Posterior cingulate gyrus (tissue), 11 donors: ENCODE measurements at regions not wholly inside any gene's neighbourhood (a gene's known extent, or its start where the extent isn't known, plus 50 kb on each side); places are given as distances from the start of the nearest gene placed in this dataset.
"Not testable (repeated sequence)": the region's sequence is repeated elsewhere in the genome, so short reads cannot be mapped to it uniquely, and the experiment has no call there.

Experiments used
- DNase-seq, 10 donors: peaks; one replicate each; pipeline versions ENCODE4 v3.0.0 to v3.0.0-alpha.2; 2020 to 2021; ENCODE audit warnings: mixed read lengths in 3 of 10
- intact Hi-C: fragments of 100-400 bp; cut with DNase I; formaldehyde crosslinking; loops from one replicate; pipeline ENCODE4 v1.15.1; 2023

DNA sequence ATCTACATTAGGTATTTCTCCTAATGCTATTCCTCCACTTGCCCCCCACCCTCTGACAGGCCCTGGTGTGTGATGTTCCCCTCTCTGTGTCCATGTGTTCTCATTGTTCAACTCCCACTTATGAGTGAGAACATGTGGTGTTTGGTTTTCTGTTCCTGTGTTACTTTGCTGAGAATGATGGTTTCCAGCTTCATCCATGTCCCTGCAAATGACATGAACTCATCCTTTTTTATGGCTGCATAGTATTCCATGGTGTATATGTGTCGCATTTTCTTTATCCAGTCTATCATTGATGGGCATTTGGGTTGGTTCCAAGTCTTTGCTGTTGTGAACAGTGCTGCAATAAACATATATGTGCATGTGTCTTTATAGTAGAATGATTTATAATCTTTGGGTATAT, 50.6 kb upstream of the GRHL3 start:
- intact Hi-C loops, DNase-seq: not testable (repeated sequence)

DNA sequence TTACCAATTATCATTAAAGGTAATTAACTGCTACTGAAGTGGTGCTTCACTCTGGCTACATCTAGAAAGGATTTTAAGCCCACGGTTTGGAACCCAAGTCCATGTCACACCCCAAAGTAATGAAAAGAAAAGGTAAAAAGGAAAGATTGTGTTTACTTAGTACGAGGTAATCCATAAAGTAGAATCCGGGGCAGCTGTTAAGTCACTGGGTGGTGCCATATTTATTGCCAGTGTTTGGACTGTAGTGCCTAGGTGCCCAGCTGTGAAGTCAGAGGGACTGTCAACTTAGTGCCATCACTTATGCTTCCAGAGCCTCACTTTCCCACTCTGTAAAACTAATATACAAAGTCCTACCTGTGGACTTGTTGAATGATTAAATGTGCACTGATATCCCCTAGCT, 52.2 kb upstream of the GRHL3 start:
- intact Hi-C loops: no loop called here

DNA sequence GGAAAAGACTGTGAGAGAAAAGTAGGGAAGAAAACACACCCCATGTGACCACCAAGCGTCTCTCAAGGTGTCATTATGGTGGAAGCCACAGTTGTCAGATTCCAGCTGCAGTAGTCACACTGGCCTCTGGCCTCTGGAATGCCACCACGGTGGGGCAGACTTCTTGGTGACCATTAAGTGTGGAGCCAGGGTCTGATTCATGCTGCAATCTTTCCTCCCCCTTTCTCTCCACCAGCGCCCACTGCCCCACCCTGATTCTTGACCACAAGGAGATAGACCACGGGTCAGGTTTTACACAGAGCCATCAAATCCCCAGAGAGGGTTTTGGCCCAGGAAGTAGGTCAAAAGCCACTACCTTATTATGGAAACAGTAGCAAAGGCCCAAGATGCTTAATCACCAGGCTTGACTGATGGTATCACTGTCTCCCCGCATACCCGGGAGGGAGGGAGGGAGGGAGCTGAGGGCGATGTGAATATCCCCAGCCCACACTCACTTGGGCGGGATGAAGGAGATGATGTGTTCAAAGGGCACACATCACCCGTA, 52.7 kb upstream of the GRHL3 start:
- no peak for DNase-seq
- intact Hi-C loops: no loop called here

More for the DNA sequence above, 52.2 kb upstream of the GRHL3 start:
- DNase-seq: no peak

DNA sequence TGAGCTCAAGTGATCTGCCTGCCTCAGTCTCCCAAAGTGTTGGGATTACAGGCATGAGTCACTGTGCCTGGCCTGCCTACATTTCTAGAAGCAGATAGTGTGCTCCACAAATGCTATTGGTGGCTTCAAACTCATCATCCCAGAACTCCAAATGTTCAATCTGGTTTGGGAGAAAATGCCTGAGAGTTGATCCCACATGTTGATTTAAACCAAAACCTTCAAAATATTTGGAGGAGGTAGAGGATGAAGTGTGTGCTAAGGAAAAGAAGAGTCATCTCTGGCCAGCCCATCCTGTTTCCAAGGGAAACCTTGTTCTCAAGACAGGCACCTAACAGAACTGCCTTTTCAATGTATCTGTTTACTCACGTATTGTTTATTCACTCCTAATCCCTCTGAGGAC, 55.4 kb upstream of the GRHL3 start:
- no peak for DNase-seq
- intact Hi-C loops: no loop called here

DNA sequence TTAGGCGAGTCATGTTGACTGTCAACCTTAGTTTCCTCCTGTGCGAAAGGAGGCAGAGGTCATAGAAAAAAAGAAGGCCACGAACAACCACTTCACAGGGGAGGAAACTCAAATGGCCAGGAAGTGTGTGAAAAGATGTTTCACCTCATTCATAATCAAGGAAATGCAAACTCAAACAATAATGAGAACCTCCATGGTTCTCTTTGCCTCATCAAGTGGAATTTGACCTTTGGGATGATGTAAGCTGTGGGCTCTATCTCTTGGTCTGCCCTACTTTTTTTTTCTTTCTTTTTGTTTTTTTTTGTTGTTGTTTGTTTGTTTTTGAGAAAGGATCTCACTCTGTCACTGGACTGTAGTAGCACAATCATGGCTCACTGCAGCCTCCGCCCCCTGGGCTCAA, 55.9 kb upstream of the GRHL3 start:
- intact Hi-C loops: no loop called here

DNA sequence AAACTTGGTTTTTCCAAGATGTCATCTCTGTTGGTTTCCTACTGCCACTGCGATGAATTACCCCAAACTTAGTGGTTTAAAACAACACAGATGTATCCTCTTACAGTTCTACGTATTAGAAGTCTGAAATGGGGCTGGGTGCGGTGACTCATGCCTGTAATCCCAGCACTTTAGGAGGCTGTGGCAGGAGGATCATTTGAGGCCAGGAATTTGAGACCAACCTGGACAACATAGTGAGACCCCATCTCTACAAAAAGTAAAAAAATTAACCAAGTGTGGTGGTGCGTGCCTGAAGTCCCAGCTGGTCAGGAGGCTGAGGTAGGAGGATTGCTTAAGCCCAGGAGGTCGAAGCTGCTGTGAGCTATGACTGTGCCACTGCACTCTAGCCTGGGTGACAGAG, 57.2 kb upstream of the GRHL3 start:
- intact Hi-C loops: no loop called here
- DNase-seq: no peak

More for the DNA sequence above, 55.9 kb upstream of the GRHL3 start:
- no peak for DNase-seq

DNA sequence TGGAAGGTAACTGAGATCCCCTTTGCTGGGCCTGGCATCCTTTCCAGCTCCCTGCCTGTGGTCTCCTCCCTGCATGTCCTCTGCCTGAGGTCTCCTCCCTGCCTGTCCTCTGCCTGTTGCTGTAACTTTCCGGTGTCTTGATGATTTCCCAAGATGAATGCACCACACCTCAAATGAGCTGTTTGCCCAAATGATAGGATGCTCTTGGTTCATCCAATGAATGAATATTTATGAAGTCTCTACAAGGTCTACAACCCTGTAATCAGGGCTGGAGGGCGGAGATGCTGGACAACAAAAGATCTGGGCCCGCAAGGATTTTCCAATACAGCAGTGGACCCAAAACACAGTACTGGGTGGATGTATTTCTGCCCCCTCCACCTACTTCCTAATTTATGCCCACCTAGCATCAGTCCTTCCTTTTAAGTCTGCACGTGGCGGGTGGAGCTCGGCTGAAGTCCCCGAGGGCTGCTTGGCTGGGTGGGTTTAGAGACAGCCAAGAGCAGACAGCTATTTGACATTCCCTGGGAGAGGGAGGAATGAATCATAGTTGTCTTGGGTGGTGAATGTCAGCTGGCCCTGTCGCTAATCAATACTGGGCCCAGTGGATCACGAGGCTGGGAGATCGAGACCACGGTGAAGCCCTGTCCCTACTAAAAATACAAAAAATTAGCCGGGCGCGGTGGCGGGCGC, 60.3 kb upstream of the GRHL3 start:
- DNase-seq: no peak
- intact Hi-C loops: no loop called here

DNA sequence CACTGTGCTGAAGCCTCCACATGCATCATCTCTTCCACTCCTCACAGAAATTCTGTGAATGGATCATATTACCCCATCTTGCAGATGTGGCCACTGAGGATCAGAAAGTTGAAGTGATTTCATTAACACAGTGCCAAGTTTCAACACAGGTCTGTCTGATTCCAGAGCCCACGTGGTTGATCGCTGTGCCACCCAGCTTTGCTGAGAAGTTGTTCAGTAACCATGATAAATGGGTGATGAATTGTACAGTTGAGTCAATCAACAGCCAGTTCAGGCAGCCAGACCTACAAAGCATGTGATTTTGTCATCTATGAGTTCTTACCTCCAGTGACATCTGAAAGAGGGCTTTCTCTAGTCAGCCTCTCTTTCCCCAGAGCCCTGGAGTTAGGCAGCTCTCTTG, 61.8 kb upstream of the GRHL3 start:
- no peak for DNase-seq
- intact Hi-C loops: no loop called here

DNA sequence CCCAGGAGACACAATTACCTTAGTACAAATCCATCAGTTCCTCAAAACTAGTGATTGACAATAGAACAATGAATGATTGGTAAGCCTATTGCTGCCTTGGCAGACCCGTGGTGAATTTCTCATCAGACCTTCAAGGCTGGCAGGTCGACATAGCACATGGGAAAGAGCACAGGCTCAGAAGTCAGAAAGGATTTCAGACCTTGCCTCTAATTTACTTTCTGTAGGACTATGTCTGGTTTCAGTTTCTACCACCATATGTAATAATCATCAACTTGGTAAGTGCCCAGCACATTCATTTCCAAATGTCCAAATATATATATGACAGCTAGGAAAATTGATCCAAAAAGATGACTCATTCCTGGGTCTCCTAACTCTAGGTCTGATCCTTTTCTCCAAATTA, 62.5 kb upstream of the GRHL3 start:
- DNase-seq: no peak
- intact Hi-C loops: no loop called here

DNA sequence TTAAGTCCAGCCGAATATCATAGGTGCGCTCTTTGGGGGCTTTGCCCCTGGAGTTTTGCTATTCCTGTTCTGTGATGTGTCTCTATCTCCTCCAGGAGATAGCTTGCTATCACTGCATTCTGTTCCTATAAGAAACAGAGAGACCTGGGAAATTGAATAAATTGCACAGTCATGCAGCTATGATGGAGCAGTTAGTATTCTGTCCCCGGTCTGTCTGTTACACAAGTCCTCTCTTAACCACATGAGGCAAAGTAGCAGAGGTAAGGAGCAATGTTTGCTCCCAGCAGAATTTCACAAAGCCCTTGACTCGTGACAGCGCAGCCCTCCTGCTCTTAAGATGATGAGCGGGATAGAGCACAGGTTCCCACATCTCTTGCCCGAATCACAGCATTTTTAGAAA, 63.9 kb upstream of the GRHL3 start:
- intact Hi-C loops: no loop called here
- DNase-seq: no peak

DNA sequence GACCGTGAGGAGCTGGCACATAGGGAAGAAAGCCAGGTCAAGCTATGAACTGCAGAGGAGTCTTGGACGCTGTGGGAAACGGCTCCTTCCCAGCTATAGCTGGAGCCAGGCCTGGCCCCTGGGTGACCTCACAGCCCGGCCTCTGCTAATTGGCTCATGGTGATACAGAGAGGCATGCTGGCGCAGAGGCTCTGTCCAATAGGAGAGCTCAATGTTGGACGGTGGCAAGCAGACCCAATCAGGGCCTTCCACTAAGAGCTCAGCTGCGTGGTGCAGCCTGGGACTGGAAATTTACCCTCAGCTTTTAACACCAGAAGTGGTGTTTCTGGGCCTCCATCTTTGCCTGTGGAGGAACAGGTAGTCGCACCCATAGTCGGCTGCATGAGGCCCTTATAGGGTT, 64.4 kb upstream of the GRHL3 start:
- DNase-seq: no peak
- intact Hi-C loops: no loop called here

DNA sequence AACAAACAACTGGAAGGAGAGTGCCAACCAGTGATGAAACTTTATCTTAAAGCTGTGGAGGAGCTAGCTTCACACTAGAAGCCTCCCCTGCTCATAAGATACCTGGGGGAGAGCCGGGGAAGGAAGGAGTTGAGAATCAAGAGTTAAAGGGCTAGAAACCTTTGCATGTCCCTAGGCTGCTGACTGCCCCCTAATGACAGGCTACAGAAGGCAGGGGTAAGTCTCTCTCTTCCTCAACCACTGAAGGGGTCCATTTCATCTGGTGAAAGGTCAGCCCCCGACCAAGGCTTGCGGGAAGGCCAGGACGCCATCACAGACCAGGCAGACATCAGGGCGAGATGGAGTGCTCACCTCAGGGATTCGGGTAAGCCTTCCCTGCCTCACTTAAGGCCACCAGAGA, 65.6 kb upstream of the GRHL3 start:
- intact Hi-C loops: no loop called here
- DNase-seq: no peak

DNA sequence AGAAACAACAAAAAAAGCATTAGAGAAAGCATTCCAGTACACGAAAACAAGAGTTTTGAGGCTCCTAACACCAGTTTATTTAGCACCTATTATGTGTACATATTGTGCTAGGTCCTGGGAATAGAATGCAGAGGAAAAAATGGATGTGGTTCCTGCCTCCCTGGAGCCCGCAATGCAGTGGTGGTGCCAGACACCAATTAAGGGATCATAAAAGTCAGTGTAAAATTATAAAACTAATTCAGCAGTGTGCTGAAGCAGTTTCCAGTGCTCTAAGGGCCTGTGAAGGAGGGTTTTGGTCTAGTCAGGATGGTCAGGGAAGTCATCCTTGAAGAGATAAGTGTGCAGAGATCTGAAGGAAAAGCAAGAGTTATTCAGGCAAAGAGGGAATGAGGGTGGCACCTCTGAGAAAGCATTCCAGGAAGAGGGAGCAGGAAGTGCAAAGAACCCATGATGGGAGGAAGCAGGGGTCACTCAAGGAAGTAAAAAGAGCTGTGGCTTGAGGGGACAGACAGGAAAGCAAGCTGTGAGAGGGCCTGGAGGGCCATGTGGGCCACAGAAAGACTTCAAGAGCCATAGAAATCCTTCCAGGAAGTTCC, 65.2 kb upstream of the IFNLR1 start:
- DNase-seq: no peak
- intact Hi-C loops: no loop called here

DNA sequence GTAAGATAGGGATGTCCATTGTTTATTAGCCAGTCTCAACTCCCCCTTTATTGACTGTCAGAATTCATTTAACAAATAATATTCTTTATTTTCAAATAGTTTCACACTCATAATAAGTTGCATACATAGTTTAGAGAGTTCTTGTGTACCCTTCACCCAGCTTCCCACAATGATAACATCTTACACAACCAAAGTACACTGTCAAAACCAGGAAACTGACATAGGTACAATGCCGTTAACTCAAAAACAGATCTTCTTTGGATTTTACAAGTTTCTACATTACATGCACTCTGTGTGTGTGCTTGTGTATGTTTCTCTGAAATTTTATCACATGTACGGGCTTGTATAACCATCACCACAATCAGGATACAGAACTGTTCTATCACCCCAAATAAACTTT, 64.4 kb upstream of the IFNLR1 start:
- DNase-seq: no peak
- intact Hi-C loops: no loop called here

DNA sequence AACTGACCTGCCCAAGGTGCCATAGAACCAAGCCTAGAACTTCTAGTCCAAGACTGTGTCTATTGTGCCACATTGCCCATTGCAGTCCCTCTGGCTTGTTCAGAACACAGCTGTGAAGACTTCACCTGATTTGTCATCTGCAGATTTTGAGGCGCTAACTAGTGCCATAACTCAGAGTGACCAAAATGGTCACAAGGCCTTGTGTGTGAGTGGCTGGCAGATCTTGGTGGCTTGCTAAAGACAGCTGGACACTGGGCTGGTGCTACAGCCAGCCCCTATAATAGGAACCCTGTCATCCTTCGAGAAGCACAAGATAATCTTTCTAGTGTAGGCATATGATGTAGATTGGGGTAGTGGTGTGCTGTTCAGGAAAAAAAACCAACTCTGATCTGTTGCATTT, 63.7 kb upstream of the IFNLR1 start:
- intact Hi-C loops: no loop called here
- no peak for DNase-seq

DNA sequence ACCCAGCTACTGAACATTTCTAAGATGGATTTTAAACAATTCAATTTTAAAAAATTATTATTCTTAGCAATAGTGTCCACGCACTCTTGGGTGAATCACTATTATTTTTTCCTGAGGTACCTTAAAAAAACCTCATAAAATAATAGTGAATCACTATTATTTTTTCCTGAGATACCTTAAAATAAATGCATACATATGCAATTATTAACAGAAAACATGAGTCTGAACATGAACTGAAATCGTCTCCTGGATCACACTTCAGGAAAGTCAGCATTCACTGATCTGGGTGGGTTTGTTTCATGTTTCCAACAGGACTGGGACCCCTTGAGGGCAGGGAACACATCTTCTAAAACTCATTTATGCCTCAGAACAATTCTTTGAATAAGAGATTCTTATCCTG, 63.1 kb upstream of the IFNLR1 start:
- DNase-seq: no peak
- intact Hi-C loops: no loop called here

DNA sequence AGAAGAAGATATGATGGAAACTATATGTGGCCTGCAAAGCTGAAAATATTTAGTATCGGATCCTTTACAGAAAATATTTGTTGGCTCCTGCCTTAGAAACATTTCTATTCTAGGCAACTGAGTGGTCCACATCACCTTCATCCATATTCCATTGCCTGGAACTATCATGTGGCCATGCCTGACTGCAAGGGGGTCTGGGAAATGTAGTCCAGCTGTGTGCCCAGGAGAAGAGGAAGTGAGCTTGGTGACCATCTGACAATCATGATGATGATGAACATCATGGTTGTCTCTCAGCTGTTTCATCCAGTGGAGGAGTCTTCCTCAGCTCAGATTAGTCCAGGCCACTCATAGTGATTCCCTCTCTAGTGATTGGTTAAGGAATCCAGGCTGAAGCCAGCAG, 61.8 kb upstream of the IFNLR1 start:
- no peak for DNase-seq
- intact Hi-C loops: no loop called here

DNA sequence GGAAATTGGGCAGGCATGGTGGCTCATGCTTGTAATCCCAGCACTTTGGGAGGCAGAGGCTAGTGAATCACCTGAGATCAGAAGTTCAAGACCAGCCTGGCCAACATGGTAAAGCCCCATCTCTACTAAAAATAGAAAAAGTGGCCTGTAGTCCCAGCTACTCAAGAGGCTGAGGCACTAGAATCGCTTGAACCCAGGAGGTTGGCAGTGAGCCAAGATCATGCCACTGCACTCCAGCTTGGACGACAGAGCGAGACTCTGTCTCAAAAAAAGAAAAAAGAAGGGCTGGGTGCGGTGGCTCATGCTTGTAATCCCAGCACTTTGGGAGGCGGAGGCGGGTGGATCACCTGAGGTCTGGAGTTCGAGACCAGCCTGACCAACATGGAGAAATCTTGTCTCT, 60.2 kb upstream of the IFNLR1 start:
- intact Hi-C loops, DNase-seq: not testable (repeated sequence)

DNA sequence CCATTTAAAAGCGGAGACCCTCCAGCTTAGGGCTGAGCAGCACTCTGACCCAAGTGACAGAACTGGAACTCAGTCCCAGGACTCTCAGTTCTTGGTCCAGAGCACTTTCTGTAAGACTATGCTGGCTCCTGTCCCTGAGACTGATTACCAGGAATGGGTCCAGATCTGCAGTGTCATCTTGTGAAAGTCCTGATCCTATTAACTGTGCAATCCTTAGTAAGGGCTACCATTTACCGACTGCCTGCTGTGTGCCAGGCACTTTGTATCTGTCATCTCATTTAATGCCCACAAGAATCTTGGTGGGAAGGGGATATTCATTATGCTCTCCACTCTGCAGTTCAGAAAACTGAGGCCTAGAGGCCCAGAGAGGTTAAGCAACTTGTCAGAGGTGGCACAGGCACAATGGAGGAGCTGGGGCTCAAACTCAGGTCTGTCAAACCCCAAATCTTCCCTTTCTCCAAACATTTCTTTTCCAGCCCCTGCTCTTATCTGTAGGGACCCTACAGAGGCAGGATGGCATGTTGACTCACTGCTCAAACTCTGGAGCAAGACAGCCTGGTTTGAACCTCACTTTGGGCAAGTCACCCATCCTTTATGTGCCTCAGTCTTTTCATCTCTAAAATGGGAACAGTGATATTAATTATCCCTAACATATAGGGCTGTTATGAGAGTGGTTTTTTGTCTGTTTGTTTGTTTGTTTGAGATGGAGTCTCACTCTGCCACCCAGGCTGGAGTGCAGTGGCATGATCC, 57.6 kb upstream of the IFNLR1 start:
- intact Hi-C loops: no loop called here
- no peak for DNase-seq

DNA sequence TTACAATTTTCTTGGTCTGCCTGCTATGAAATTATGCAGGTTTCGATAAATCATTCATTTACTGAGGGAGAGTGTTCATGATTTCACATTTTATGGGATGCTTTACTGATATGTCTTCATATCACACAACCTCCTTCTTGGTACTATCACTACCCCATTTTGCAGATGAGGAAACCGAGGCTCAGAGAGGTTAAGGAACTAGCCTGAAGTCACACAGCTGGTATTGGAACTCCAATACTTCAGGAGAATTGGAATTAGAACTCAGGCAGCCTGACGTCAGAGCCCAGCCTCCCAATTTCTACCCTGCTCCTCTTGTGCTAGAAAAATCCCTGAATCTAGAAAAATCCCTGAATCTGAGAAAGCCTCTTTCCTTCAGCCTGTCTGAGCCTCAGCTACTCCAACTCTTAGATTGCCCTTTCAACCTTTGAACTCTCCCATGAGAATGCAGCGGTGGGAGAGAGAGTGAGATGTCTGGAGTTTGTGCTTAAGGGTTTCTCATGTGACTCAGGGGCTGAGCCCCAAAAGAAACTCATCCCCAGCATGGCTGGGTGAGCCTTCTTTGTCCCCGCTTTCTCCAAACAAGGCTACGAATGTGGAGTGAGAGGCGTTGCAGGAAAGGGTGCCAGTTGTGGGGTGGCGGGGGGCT, 50.8 kb upstream of the IFNLR1 start:
- intact Hi-C loops: no loop called here
- no peak for DNase-seq

DNA sequence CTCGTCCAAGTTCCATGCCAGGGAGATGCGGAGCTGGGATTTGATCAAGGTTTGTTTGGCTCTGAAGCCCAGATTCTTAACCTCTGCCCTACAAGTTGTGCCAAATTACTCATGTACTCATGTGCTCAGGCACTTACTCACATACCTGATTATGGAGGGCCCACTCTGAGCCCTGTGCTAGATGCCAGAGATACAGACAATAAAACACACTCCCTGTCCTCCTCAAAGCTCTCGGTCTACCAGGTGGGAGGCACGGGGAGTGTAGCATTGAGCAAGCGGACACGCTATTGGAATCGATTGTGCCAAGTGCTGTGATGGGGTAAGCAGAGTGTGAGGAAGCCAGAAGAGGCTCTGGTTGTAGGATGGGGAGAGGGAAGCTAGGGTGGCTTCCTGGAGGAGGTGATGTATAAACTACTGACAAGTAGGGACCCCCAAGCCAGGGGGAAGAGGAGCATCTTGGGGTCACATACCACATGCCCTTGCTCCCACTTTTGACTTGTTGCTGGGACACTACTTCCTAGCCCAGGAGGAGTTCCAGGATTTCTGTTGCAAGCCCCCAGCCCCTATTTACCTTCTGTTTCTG, 49.8 kb upstream of the IFNLR1 start:
- intact Hi-C loops: no loop called here
- peak in 1 of 10 donors; percentile 7 for DNase-seq
